Peyer's patch (tissue), 4 donors: ENCODE measurements at regions not wholly inside any gene's neighbourhood (a gene's known extent, or its start where the extent isn't known, plus 50 kb on each side); places are given as distances from the start of the nearest gene placed in this dataset.

ENCODE experiments used
- POLR2A ChIP-seq, 2 donors: fragments of 450-650 bp; IDR thresholded peaks; one replicate each; pipeline ENCODE4 v1.5.1; 2017; ENCODE audit warnings: antibody characterized with exemption in 2 of 2, mild to moderate bottlenecking in 2 of 2, moderate library complexity in 2 of 2
- TF ChIP-seq, protein P1 (sequence below), 6 experiments: fragments of 450-650 bp in 4 of 6; fragments of 200-600 bp in 2 of 6; sonication (generic) in 1 of 6; IDR thresholded peaks; one replicate each; pipeline ENCODE4 v1.5.1; 2017 to 2019; ENCODE audit warnings: antibody characterized with exemption in 6 of 6, mild to moderate bottlenecking in 3 of 6, moderate library complexity in 1 of 6

DNA sequence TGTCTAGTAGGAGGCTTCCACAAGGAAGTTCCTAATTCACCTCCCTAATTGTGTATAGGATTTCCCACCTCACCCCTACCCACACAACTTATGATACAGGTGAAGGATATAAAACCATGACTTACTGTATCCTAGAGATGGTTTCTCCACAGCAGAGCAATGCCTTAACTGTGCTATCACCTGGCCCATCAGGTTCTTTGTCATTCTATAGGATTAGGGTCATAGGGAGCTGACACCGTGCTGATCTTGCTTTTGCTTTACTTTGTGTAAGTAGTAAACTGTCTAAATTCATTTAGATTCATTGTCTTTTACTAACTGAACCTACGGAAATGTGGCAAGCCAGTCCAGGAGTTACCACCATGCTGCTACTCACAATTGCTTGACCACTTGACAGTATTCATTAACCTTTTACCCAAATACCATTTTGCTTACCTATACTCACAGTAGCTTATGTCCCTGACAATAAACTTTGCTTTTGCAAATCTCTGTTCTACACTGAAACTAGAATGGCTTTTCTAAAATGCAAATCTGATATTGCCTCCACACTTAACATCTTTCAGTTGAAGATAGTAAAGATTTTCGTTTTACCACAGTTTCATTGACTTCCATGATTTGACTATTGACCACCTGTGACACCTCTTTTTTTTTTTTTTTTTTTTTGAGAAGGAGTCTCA lies 147.6 kb downstream of the IFI44 start:
- TF ChIP-seq, protein P1, sequence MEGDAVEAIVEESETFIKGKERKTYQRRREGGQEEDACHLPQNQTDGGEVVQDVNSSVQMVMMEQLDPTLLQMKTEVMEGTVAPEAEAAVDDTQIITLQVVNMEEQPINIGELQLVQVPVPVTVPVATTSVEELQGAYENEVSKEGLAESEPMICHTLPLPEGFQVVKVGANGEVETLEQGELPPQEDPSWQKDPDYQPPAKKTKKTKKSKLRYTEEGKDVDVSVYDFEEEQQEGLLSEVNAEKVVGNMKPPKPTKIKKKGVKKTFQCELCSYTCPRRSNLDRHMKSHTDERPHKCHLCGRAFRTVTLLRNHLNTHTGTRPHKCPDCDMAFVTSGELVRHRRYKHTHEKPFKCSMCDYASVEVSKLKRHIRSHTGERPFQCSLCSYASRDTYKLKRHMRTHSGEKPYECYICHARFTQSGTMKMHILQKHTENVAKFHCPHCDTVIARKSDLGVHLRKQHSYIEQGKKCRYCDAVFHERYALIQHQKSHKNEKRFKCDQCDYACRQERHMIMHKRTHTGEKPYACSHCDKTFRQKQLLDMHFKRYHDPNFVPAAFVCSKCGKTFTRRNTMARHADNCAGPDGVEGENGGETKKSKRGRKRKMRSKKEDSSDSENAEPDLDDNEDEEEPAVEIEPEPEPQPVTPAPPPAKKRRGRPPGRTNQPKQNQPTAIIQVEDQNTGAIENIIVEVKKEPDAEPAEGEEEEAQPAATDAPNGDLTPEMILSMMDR (IDR thresholded peaks at IDR 0.05): no peak
- no peak for TF ChIP-seq POLR2A (IDR thresholded peaks at IDR 0.05)
